ENCODE measurements at regions not wholly inside any gene's neighbourhood (a gene's known extent, or its start where the extent isn't known, plus 50 kb on each side); places are given as distances from the start of the nearest gene placed in this dataset.
"Not testable (repeated sequence)": the region's sequence is repeated elsewhere in the genome, so short reads cannot be mapped to it uniquely, and the experiment has no call there.

- TF ChIP-seq POLR2A (IDR thresholded peaks at IDR 0.05; ENCODE audit: low read depth, low read length), result no peak
- no peak for TF ChIP-seq TAF1 (IDR thresholded peaks at IDR 0.05; ENCODE audit: borderline replicate concordance, low read depth, low read length)
- TF ChIP-seq POLR2AphosphoS5 (IDR thresholded peaks at IDR 0.05; ENCODE audit: low read depth, low read length), result no peak
- FAIRE-seq (no peak), DNase-seq (ENCODE audit: insufficient read length) (no peak)
These were observed 818.5 kb upstream of the SEMA6A start for GRCh38 chr5:117393125-117393524.

- FAIRE-seq, result no peak
- no peak for TF ChIP-seq TAF1 (IDR thresholded peaks at IDR 0.05; ENCODE audit: borderline replicate concordance, low read depth, low read length)
- no peak for TF ChIP-seq POLR2AphosphoS5 (IDR thresholded peaks at IDR 0.05; ENCODE audit: low read depth, low read length)
- TF ChIP-seq POLR2A (IDR thresholded peaks at IDR 0.05; ENCODE audit: low read depth, low read length), result no peak
- no peak for DNase-seq (ENCODE audit: insufficient read length)
These were observed 805.7 kb upstream of the SEMA6A start for GRCh38 chr5:117380316-117380715.

GRCh38 chr5:117379521-117379920, 804.9 kb upstream of the SEMA6A start:
- DNase-seq (ENCODE audit: insufficient read length) (no peak), FAIRE-seq (no peak)
- TF ChIP-seq POLR2A (IDR thresholded peaks at IDR 0.05; ENCODE audit: low read depth, low read length) (no peak), POLR2AphosphoS5 (IDR thresholded peaks at IDR 0.05; ENCODE audit: low read depth, low read length) (no peak), TAF1 (IDR thresholded peaks at IDR 0.05; ENCODE audit: borderline replicate concordance, low read depth, low read length) (no peak)

GRCh38 chr5:117376748-117377147, 802.1 kb upstream of the SEMA6A start:
- TF ChIP-seq POLR2A (IDR thresholded peaks at IDR 0.05; ENCODE audit: low read depth, low read length) (no peak), POLR2AphosphoS5 (IDR thresholded peaks at IDR 0.05; ENCODE audit: low read depth, low read length) (no peak), TAF1 (IDR thresholded peaks at IDR 0.05; ENCODE audit: borderline replicate concordance, low read depth, low read length) (no peak)
- DNase-seq (ENCODE audit: insufficient read length) (no peak), FAIRE-seq (no peak)

GRCh38 chr5:117359895-117360294, 785.3 kb upstream of the SEMA6A start:
- no peak for DNase-seq (ENCODE audit: insufficient read length)
- no peak for TF ChIP-seq TAF1 (IDR thresholded peaks at IDR 0.05; ENCODE audit: borderline replicate concordance, low read depth, low read length)
- no peak for TF ChIP-seq POLR2A (IDR thresholded peaks at IDR 0.05; ENCODE audit: low read depth, low read length)
- no peak for TF ChIP-seq POLR2AphosphoS5 (IDR thresholded peaks at IDR 0.05; ENCODE audit: low read depth, low read length)
- no peak for FAIRE-seq

- FAIRE-seq (no peak), DNase-seq (ENCODE audit: insufficient read length) (no peak)
- TF ChIP-seq POLR2AphosphoS5 (IDR thresholded peaks at IDR 0.05; ENCODE audit: low read depth, low read length) (no peak), POLR2A (IDR thresholded peaks at IDR 0.05; ENCODE audit: low read depth, low read length) (no peak), TAF1 (IDR thresholded peaks at IDR 0.05; ENCODE audit: borderline replicate concordance, low read depth, low read length) (no peak)
These were observed 783.3 kb upstream of the SEMA6A start for GRCh38 chr5:117357886-117358285.

- DNase-seq (ENCODE audit: insufficient read length), result no peak
- TF ChIP-seq POLR2A (IDR thresholded peaks at IDR 0.05; ENCODE audit: low read depth, low read length), result no peak
- no peak for TF ChIP-seq TAF1 (IDR thresholded peaks at IDR 0.05; ENCODE audit: borderline replicate concordance, low read depth, low read length)
- no peak for TF ChIP-seq POLR2AphosphoS5 (IDR thresholded peaks at IDR 0.05; ENCODE audit: low read depth, low read length)
- FAIRE-seq, result no peak
These were observed 772.7 kb upstream of the SEMA6A start for GRCh38 chr5:117347280-117347679.

- DNase-seq (ENCODE audit: insufficient read length); FAIRE-seq: not testable (repeated sequence)
These were observed 769.1 kb upstream of the SEMA6A start for GRCh38 chr5:117343726-117344125.

- no peak for DNase-seq (ENCODE audit: insufficient read length)
- TF ChIP-seq TAF1 (IDR thresholded peaks at IDR 0.05; ENCODE audit: borderline replicate concordance, low read depth, low read length), result no peak
- TF ChIP-seq POLR2AphosphoS5 (IDR thresholded peaks at IDR 0.05; ENCODE audit: low read depth, low read length), result no peak
- no peak for TF ChIP-seq POLR2A (IDR thresholded peaks at IDR 0.05; ENCODE audit: low read depth, low read length)
- no peak for FAIRE-seq
These were observed 762.6 kb upstream of the SEMA6A start for GRCh38 chr5:117337064-117337749.

GRCh38 chr5:117336208-117336607, 761.6 kb upstream of the SEMA6A start:
- no peak for FAIRE-seq
- TF ChIP-seq TAF1 (IDR thresholded peaks at IDR 0.05; ENCODE audit: borderline replicate concordance, low read depth, low read length) (no peak), POLR2AphosphoS5 (IDR thresholded peaks at IDR 0.05; ENCODE audit: low read depth, low read length) (no peak), POLR2A (IDR thresholded peaks at IDR 0.05; ENCODE audit: low read depth, low read length) (no peak)
- DNase-seq (ENCODE audit: insufficient read length), result no peak

GRCh38 chr5:117333011-117333410, 758.4 kb upstream of the SEMA6A start:
- DNase-seq (ENCODE audit: insufficient read length) (no peak), FAIRE-seq (no peak)

GRCh38 chr5:117332341-117332740, 757.7 kb upstream of the SEMA6A start:
- TF ChIP-seq TAF1 (IDR thresholded peaks at IDR 0.05; ENCODE audit: borderline replicate concordance, low read depth, low read length), result no peak
- TF ChIP-seq POLR2AphosphoS5 (IDR thresholded peaks at IDR 0.05; ENCODE audit: low read depth, low read length), result no peak
- TF ChIP-seq POLR2A (IDR thresholded peaks at IDR 0.05; ENCODE audit: low read depth, low read length), result no peak
- FAIRE-seq, result no peak
- no peak for DNase-seq (ENCODE audit: insufficient read length)

More at GRCh38 chr5:117333011-117333410, 758.4 kb upstream of the SEMA6A start:
- TF ChIP-seq TAF1 (IDR thresholded peaks at IDR 0.05; ENCODE audit: borderline replicate concordance, low read depth, low read length), result no peak
- no peak for TF ChIP-seq POLR2A (IDR thresholded peaks at IDR 0.05; ENCODE audit: low read depth, low read length)
- no peak for TF ChIP-seq POLR2AphosphoS5 (IDR thresholded peaks at IDR 0.05; ENCODE audit: low read depth, low read length)

Measured in GM12892 (cell line).